Karpas-422 (cell line): ENCODE measurements at regions not wholly inside any gene's neighbourhood (a gene's known extent, or its start where the extent isn't known, plus 50 kb on each side); places are given as distances from the start of the nearest gene placed in this dataset.
A peak's percentile ranks its signal among the peaks of the same experiment; 100 is the strongest.

Experiments
- DNase-seq: peaks from one replicate; pipeline ENCODE4 v3.0.0-alpha.2; 2015
- H2AFZ ChIP-seq: fragments of 200-600 bp; sonication (generic); 2 replicates; pipeline ENCODE4 v1.6.1; 2014; ENCODE audit warnings: antibody characterized with exemption, low read length, mixed read lengths
- H3K27ac ChIP-seq: fragments of 200-600 bp; sonication (generic); 2 replicates; pipeline ENCODE4 v1.5.1; 2014; ENCODE audit warnings: mild to moderate bottlenecking, low read length, moderate library complexity
- H3K27me3 ChIP-seq: fragments of 200-600 bp; sonication (generic); 2 replicates; pipeline ENCODE4 v1.6.1; 2014; ENCODE audit warnings: low read length, mixed read lengths
- H3K36me3 ChIP-seq: fragments of 200-600 bp; sonication (generic); 2 replicates; pipeline ENCODE4 v1.6.1; 2014; ENCODE audit warnings: low read length, mixed read lengths; ENCODE audit not compliant: insufficient read depth
- H3K4me1 ChIP-seq: fragments of 200-600 bp; sonication (generic); 2 replicates; pipeline ENCODE4 v1.6.1; 2014; ENCODE audit warnings: mild to moderate bottlenecking, low read length, mixed read lengths
- H3K4me2 ChIP-seq: fragments of 200-600 bp; sonication (generic); 2 replicates; pipeline ENCODE4 v1.6.1; 2014; ENCODE audit warnings: low read length, low read depth, mild to moderate bottlenecking; ENCODE audit not compliant: poor library complexity, severe bottlenecking
- H3K4me3 ChIP-seq: fragments of 200-600 bp; sonication (generic); 2 replicates; pipeline ENCODE4 v1.5.1; 2014; ENCODE audit warnings: mild to moderate bottlenecking, antibody characterized with exemption, low read length, mixed read lengths
- H3K79me2 ChIP-seq: fragments of 200-600 bp; sonication (generic); 2 replicates; pipeline ENCODE4 v1.6.1; 2014; ENCODE audit warnings: mild to moderate bottlenecking, low read length, mixed read lengths
- H3K9ac ChIP-seq: fragments of 200-600 bp; sonication (generic); 2 replicates; pipeline ENCODE4 v1.6.0; 2014; ENCODE audit warnings: low read length
- H3K9me2 ChIP-seq: fragments of 200-600 bp; sonication (generic), shearing (Covaris generic); replicated peaks from 2 replicates; pipeline ENCODE4 v1.6.0; 2014; ENCODE audit warnings: mild to moderate bottlenecking, low read length, moderate library complexity; ENCODE audit not compliant: insufficient read depth
- H3K9me3 ChIP-seq: fragments of 300-700, 200-600 bp; sonication (generic); 2 replicates; pipeline ENCODE4 v1.6.1; 2014; ENCODE audit warnings: low read length, mixed read lengths
- H4K20me1 ChIP-seq: fragments of 200-600 bp; sonication (generic); 2 replicates; pipeline ENCODE4 v1.6.1; 2014; ENCODE audit warnings: mild to moderate bottlenecking, antibody characterized with exemption, low read length, low read depth; ENCODE audit not compliant: insufficient read depth

- no peak overlapping the region for H3K9ac ChIP-seq
Measured at GRCh38 chr7:63008366-63008765, 990.3 kb upstream of the ZNF722 start.

GRCh38 chr7:63009771-63010170 is 988.9 kb upstream of the ZNF722 start:
- H3K4me2 ChIP-seq, result no peak overlapping the region
- no peak for DNase-seq
- peaks cover 24% of the 10 kb centered on the region for H3K9me3 ChIP-seq
- H3K9me2 ChIP-seq, result no peaks in the 10 kb centered on the region
- no peaks in the 10 kb centered on the region for H3K27me3 ChIP-seq
- no peak overlapping the region for H3K27ac ChIP-seq
- H4K20me1 ChIP-seq, result no peaks in the 10 kb centered on the region
- H2AFZ ChIP-seq, result no peak overlapping the region
- H3K36me3 ChIP-seq, result no peaks in the 10 kb centered on the region
- no peak overlapping the region for H3K9ac ChIP-seq
- no peaks in the 10 kb centered on the region for H3K79me2 ChIP-seq
- H3K4me3 ChIP-seq, result no peak overlapping the region
- no peaks in the 10 kb centered on the region for H3K4me1 ChIP-seq

More at GRCh38 chr7:63008366-63008765, 990.3 kb upstream of the ZNF722 start:
- Histone ChIP-seq H3K9me3 (peaks cover 24% of the 10 kb centered on the region), H3K27ac (no peak overlapping the region), H4K20me1 (no peaks in the 10 kb centered on the region), H3K4me1 (no peaks in the 10 kb centered on the region), H3K4me2 (no peak overlapping the region), H3K36me3 (no peaks in the 10 kb centered on the region), H3K79me2 (no peaks in the 10 kb centered on the region), H2AFZ (no peak overlapping the region), H3K9me2 (no peaks in the 10 kb centered on the region), H3K27me3 (no peaks in the 10 kb centered on the region), H3K4me3 (no peak overlapping the region)
- peak; percentile 46 for DNase-seq

GRCh38 chr7:63012633-63013183 is 985.9 kb upstream of the ZNF722 start:
- Histone ChIP-seq H3K9me2 (no peaks in the 10 kb centered on the region), H3K9me3 (peaks cover 11% of the 10 kb centered on the region; the same call in 1 of the 2 replicates), H4K20me1 (no peaks in the 10 kb centered on the region), H3K4me2 (no peak overlapping the region), H3K4me3 (no peak overlapping the region), H3K36me3 (no peaks in the 10 kb centered on the region), H3K4me1 (no peaks in the 10 kb centered on the region), H3K27me3 (no peaks in the 10 kb centered on the region), H3K79me2 (no peaks in the 10 kb centered on the region), H3K9ac (no peak overlapping the region), H3K27ac (no peak overlapping the region), H2AFZ (no peak overlapping the region)
- no peak for DNase-seq

GRCh38 chr7:63014792-63015191 is 983.9 kb upstream of the ZNF722 start:
- no peak overlapping the region for H3K4me2 ChIP-seq
- no peak overlapping the region for H3K4me3 ChIP-seq
- H3K36me3 ChIP-seq, result no peaks in the 10 kb centered on the region
- peaks cover 3% of the 10 kb centered on the region for H3K9me3 ChIP-seq
- no peak for DNase-seq
- H3K27me3 ChIP-seq, result no peaks in the 10 kb centered on the region
- H3K79me2 ChIP-seq, result no peaks in the 10 kb centered on the region
- H3K4me1 ChIP-seq, result no peaks in the 10 kb centered on the region
- H4K20me1 ChIP-seq, result no peaks in the 10 kb centered on the region
- H2AFZ ChIP-seq, result no peak overlapping the region
- H3K9ac ChIP-seq, result no peak overlapping the region
- no peaks in the 10 kb centered on the region for H3K9me2 ChIP-seq
- no peak overlapping the region for H3K27ac ChIP-seq

GRCh38 chr7:63023182-63023787 is 975.4 kb upstream of the ZNF722 start:
- H3K9me3 ChIP-seq, result peaks cover 27% of the 10 kb centered on the region
- H3K36me3 ChIP-seq, result no peaks in the 10 kb centered on the region
- H3K9me2 ChIP-seq, result no peaks in the 10 kb centered on the region
- H2AFZ ChIP-seq, result no peak overlapping the region
- H3K4me3 ChIP-seq, result no peak overlapping the region
- no peaks in the 10 kb centered on the region for H3K27me3 ChIP-seq
- no peaks in the 10 kb centered on the region for H3K4me1 ChIP-seq
- no peak overlapping the region for H3K27ac ChIP-seq
- H3K9ac ChIP-seq, result no peak overlapping the region
- no peak for DNase-seq
- no peaks in the 10 kb centered on the region for H4K20me1 ChIP-seq
- no peak overlapping the region for H3K4me2 ChIP-seq
- no peaks in the 10 kb centered on the region for H3K79me2 ChIP-seq

GRCh38 chr7:63024446-63024845 is 974.2 kb upstream of the ZNF722 start:
- no peak for DNase-seq
- Histone ChIP-seq H3K27ac (no peak overlapping the region), H3K36me3 (no peaks in the 10 kb centered on the region), H3K27me3 (no peaks in the 10 kb centered on the region), H3K4me1 (no peaks in the 10 kb centered on the region), H3K79me2 (no peaks in the 10 kb centered on the region), H3K4me2 (no peak overlapping the region), H4K20me1 (no peaks in the 10 kb centered on the region), H3K9me3 (peaks cover 23% of the 10 kb centered on the region), H3K4me3 (no peak overlapping the region), H3K9ac (no peak overlapping the region), H2AFZ (no peak overlapping the region), H3K9me2 (no peaks in the 10 kb centered on the region)

GRCh38 chr7:63025815-63026214 is 972.8 kb upstream of the ZNF722 start:
- DNase-seq, result no peak
- no peak overlapping the region for H3K27ac ChIP-seq
- H3K4me2 ChIP-seq, result no peak overlapping the region
- no peaks in the 10 kb centered on the region for H3K36me3 ChIP-seq
- H3K79me2 ChIP-seq, result no peaks in the 10 kb centered on the region
- H3K9me2 ChIP-seq, result no peaks in the 10 kb centered on the region
- no peak overlapping the region for H3K9ac ChIP-seq
- no peak overlapping the region for H3K4me3 ChIP-seq
- H3K4me1 ChIP-seq, result no peaks in the 10 kb centered on the region
- no peaks in the 10 kb centered on the region for H3K27me3 ChIP-seq
- no peak overlapping the region for H2AFZ ChIP-seq
- H4K20me1 ChIP-seq, result no peaks in the 10 kb centered on the region
- peaks cover 23% of the 10 kb centered on the region for H3K9me3 ChIP-seq

- Histone ChIP-seq H3K4me1 (no peaks in the 10 kb centered on the region), H3K9ac (no peak overlapping the region), H3K27me3 (no peaks in the 10 kb centered on the region), H3K27ac (no peak overlapping the region), H3K36me3 (no peaks in the 10 kb centered on the region), H3K9me2 (no peaks in the 10 kb centered on the region), H3K4me2 (no peak overlapping the region), H3K79me2 (no peaks in the 10 kb centered on the region), H4K20me1 (no peaks in the 10 kb centered on the region), H3K9me3 (peaks cover 20% of the 10 kb centered on the region), H3K4me3 (no peak overlapping the region), H2AFZ (no peak overlapping the region)
- no peak for DNase-seq
Measured at GRCh38 chr7:63027075-63027474, 971.6 kb upstream of the ZNF722 start.
